Stimulated activated CD8-positive, alpha-beta memory T cell treated with anti-CD3 and anti-CD28 coated beads, Interleukin-7, amount 100 ng/mL, for 24 hours (primary cell): ENCODE measurements at regions not wholly inside any gene's neighbourhood (a gene's known extent, or its start where the extent isn't known, plus 50 kb on each side); places are given as distances from the start of the nearest gene placed in this dataset.

ENCODE experiments used
- DNase-seq: peaks from one replicate; pipeline ENCODE4 v3.0.0-alpha.2; 2020; ENCODE audit warnings: low read depth

GRCh38 chr21:35933466-35933865 is 126.9 kb downstream of the SETD4 start:
- DNase-seq: no peak

GRCh38 chr21:35932232-35932911 is 128.0 kb downstream of the SETD4 start:
- DNase-seq: no peak

GRCh38 chr21:35929901-35930300 is 130.4 kb downstream of the SETD4 start:
- no peak for DNase-seq

DNA sequence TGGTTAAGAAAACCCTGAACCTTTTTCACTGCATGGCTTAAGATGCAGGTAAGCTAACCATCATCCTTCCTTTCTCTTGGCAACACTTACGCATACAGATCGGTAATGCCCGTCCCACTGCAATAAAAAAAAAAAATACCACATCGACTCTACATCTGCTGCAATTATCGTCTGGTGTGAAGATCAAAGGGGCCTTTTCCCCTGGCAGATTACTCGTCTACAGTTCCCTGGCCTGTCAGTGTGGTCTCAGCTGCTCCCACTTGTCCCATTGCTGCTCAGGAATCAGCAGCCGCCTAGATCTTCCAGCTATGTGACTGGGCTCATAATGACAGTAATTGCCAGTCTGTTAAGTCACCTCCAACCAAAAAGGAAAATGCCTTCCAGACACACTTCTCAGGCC is 133.1 kb downstream of the SETD4 start:
- DNase-seq: no peak

DNA sequence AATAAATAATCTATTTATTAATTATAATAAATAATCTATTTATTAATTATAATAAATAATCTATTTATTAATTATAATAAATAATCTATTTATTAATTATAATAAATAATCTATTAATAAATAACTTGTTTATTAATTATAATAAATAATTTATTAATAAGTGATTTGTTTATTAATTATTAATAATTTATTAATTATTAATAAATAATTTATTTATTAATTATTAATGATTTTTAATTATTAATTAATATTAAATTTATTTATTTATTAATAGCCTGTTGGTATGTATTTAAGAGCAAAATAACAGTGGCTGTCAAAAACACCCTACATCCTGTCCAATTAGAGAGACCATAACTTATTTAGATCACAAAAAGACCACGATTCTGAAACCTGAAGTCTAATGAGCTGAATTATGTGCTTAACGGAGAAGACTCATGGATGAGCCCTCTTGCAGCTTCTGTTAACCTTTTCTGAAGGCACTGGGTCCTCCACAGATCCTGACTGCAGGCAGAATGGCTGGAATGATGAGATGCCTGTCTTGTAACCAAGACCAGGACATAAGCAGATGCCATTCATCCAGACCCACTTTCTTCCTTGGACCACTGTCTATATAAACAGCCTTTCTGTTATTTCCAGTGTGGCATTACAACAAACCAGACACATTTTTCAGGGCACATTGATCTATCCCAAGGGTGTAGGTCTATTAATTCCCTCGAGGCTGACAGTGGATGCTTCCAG is 134.2 kb downstream of the SETD4 start:
- no peak for DNase-seq

- DNase-seq: no peak
Measured at GRCh38 chr21:35925497-35925896, 134.8 kb downstream of the SETD4 start.

DNA sequence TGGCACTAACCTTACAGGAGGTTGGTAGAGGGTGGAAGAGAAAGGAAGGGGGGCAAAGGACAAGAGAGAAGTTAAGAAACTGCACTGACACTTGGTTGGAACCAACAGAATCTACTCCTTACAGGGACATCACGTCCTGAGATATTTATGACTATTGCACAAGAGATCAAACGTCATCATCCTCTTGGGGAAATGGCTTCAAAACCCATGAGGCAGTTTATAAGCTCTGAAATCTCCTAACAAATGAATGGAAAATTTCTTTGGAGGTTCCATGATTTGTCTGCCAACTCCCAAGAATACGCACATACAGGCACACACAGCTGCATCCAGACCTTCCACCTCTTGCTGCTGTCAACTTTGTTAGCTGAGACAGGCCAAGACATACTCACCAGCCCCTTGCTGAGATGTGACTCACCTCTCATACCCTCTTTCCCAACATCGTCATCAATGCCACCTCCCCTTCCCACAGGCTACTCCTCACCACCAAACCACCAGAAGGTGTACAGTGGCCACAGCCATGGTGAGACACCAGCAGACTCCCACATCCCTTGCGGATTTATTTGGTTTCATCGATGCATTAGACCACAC is 135.5 kb downstream of the SETD4 start:
- no peak for DNase-seq

DNA sequence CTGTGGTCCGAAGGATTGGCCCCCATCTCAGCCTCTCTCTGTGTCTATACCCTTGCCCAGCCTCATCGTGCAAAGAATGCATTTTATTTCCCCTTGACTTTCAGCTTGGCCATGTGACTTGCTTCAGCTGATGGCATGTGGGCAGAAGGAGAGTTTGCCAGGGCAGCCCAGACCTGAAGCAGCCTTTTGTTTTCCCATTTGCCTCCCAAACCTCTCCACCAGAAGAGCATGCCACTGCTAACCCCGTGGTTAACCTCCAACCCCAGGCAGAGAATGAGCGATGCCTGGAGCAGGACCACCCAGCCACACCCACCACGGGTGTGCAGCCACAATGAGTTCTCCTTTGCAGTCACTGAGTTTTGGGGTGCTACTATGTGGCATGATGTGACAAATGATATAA is 136.4 kb downstream of the SETD4 start:
- no peak for DNase-seq

- no peak for DNase-seq
Measured at GRCh38 chr21:35922618-35923017, 137.7 kb downstream of the SETD4 start.

GRCh38 chr21:35921471-35921870 is 138.9 kb downstream of the SETD4 start:
- no peak for DNase-seq

DNA sequence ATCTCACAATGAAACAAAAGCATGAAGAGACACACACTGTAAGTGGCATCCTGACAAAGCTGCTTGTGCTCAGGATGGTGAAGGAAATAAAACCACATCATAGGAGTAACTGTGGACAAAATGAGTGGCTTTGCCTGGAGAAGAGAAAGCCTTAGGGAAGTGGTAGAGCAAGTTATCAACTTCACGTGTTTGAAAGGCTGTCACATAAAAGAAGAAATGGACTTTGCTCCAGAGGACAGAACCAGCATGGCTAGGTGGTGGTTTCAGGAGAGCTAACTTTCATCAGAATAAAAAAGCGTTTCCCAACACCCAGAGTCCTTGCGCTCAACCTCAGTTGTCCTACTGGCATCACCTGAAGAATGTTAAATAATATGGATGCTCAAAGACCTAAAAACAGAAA is 139.9 kb downstream of the SETD4 start:
- DNase-seq: no peak

DNA sequence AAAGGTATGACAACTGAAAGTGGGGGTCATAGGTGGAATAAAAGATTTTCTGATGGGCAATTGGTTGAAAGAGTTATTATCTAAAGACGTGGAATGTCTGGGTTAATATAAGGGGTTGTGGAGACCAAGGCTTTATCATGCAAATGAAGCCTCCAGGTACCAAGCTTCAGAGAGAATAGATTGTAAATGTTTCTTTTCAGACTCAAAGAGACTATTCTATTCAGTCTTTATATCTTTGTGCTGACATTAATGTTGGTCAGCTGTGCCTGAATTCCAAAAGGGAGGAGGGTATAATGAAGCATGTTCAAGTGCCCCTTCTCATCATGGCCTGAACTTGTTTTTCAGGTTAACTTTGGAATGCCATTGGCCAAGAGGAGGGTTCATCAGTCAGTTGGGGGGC is 145.3 kb downstream of the SETD4 start:
- no peak for DNase-seq

DNA sequence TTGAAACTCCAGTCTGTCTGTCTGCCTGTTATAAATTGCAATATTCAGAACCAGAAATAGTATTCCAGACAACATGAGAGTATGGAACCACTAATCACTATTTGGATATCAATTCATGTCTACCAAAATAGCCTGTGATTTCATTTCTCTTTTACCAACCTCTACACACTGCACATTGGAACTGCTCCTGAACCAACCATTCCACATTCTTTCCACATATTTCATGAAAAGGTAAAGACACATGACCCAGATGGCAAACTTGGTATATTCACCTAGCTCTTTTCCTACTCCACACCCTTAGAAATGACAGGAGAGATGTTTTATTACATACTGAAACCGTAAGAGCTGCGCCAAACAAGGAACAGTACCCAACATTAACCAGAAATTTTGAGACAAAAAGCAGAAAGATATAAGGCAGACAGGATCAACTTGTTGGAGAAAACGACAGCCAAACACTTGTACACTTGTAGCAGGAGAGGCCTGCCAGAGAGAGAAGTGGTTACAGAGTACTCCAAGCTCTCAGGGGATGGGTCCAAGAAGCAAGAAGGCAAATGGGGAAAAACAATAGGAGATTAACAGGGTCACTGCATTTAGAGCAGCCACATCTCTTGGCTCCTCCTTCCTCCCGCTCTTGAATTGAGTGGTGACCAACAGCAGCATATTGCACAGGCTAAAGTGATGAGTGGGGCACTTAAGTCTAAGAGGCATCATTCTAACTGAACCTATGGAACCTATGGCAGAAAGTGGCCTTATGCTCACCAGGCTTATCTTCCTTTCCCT is 148.7 kb downstream of the SETD4 start:
- DNase-seq: no peak

GRCh38 chr21:35909456-35910223 is 150.7 kb downstream of the SETD4 start:
- DNase-seq: no peak

DNA sequence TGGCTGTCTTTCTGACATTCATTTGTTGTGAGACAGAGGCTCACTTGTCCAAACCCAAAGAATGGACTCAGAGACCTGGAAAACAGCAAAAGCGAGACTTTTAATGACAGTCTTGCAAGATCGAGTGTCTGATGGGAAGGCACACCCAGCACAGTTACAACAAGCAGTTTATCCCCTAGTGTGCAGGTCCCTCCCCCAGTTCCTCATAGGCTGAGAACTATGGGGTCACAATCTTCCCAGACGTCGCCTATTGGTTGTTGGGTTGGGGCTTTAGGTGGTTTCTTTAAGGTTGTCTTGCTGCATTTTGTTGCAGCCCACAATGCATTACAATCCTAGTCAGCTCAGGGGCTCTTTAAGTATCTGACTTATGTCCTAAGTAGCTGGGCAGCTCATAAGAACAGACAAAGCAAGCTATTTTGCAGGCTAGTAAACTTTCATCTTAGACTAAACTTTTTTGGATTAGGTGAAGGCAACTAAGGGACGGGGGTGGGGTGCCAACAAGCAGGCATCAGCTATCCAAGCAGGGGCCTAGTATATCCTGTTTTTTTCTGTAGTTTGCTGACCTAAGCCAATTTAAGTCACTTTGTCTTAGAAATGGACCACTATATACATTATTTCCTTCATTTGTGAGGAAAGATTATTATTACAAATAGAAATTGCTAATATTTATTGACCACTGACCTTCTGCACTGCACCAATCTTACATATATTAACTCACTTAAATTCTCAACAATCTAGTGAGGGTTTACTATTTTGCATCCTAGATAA is 151.8 kb downstream of the SETD4 start:
- DNase-seq: no peak

- no peak for DNase-seq
Measured at GRCh38 chr21:35906586-35906985, 153.7 kb downstream of the SETD4 start.

GRCh38 chr21:35905963-35906345 is 154.4 kb downstream of the SETD4 start:
- no peak for DNase-seq

- no peak for DNase-seq
Measured at GRCh38 chr21:35905096-35905962, 155.0 kb downstream of the SETD4 start.

GRCh38 chr21:35900539-35900938 is 159.8 kb downstream of the SETD4 start:
- DNase-seq: no peak

- no peak for DNase-seq
Measured at GRCh38 chr21:35896060-35896459, 164.3 kb downstream of the SETD4 start.
